ENCODE measurements at regions not wholly inside any gene's neighbourhood (a gene's known extent, or its start where the extent isn't known, plus 50 kb on each side); places are given as distances from the start of the nearest gene placed in this dataset.
"Not testable (repeated sequence)": the region's sequence is repeated elsewhere in the genome, so short reads cannot be mapped to it uniquely, and the experiment has no call there.

GRCh38 chr12:61290473-61290872 is 969.7 kb upstream of the USP15 start:
- no peak for DNase-seq (ENCODE audit: low spot score)

- DNase-seq (ENCODE audit: low spot score) = no peak
Observed at GRCh38 chr12:61291647-61292046, 968.6 kb upstream of the USP15 start.

DNA sequence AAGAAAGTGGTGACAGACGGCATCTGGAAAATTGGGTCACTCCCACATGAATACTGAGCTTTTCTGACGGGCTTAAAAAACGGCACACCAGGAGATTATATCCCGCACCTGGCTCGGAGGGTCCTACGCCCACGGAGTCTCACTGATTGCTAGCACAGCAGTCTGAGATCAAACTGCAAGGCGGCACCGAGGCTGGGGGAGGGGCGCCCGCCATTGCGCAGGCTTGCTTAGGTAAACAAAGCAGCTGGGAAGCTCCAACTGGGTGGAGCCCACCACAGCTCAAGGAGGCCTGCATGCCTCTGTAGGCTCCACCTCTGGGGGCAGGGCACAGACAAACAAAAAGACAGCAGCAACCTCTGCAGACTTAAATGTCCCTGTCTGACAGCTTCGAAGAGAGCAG is 966.2 kb upstream of the USP15 start:
- not testable (repeated sequence) for DNase-seq (ENCODE audit: low spot score)

DNA sequence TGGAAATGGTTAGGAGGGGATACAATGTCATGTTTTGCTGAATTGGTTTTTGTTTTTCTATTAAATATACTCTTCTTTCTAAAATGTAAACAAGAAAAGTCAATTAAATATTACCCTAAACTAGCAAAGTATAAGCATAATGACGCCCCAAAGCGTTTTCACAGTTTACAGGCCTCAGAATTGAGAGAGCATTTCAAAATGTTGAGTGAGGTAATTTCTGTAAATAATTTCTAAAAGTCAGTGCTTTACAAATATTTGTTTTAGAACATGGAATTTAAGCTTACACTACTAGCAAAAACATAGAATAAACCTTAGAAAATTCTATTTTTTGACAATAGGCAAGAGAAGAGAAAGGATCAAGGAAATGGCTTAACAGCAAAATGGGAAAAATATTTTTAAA is 958.4 kb upstream of the USP15 start:
- DNase-seq (ENCODE audit: low spot score) = no peak

GRCh38 chr12:61302282-61302681 is 957.9 kb upstream of the USP15 start:
- no peak for DNase-seq (ENCODE audit: low spot score)

- no peak for DNase-seq (ENCODE audit: low spot score)
Observed at GRCh38 chr12:61308220-61308619, 952.0 kb upstream of the USP15 start.

- DNase-seq (ENCODE audit: low spot score) = no peak
Observed at GRCh38 chr12:61311413-61311812, 948.8 kb upstream of the USP15 start.

- DNase-seq (ENCODE audit: low spot score) = no peak
Observed at GRCh38 chr12:61348871-61349270, 911.3 kb upstream of the USP15 start.

- DNase-seq (ENCODE audit: low spot score) = no peak
Observed at GRCh38 chr12:61355105-61355504, 905.1 kb upstream of the USP15 start.

DNA sequence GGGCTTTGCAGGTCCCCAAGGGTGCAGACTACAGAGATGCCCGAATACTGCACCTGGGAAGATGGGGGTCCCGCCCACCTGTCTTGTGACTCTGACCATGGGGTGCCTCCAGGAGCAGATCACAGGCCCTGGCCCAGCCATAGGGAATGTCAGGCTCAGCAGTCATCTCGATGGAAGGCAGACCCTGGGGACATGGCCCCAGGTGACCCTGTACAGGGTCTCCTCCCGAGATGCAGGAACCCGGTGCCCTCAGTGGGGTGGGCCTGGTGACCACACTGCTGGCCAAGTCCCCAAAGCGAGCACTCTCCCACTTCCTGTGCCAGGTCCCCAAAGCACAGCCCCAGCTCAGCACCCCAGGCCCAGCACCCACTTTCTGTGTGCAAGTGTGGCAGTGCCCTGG is 903.7 kb upstream of the USP15 start:
- no peak for DNase-seq (ENCODE audit: low spot score)

- DNase-seq (ENCODE audit: low spot score) = no peak
Observed at GRCh38 chr12:61357496-61357895, 902.7 kb upstream of the USP15 start.

DNA sequence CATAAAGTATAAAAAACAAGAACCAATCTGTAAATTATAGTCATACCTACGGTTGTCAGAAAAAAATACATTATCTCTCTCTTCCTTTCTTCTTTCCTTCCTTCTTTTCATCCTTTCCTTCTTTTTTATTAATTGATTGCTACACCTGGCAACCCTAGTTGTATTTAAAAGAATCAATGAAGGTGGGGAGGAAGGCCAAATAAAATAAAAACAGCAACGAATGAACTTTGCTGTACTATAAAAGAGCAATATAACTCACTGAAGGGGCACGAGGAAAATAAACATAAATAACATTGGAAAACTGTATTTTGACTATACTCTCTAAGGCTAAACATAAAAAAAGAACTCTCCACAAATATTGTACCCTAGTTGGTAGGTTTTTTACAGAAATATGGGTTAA is 898.2 kb upstream of the USP15 start:
- no peak for DNase-seq (ENCODE audit: low spot score)

DNA sequence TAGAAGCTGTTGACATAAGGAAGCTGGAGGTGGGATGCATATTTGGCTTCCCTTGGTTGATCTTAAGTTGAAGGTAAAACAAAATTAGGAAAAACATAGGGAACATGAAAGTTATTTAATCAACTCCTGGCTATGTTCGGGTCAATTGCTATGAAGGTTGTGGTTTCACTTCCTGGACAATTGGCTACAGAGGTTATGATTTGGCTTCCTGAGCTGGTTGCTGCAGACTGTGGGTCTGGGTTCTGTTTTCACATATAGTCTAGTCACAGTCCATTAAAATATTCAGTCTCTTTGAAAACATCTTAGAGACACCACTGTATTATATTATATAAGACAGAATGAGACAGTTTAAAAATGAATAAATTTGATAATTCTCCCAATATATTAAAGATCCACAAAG is 895.2 kb upstream of the USP15 start:
- DNase-seq (ENCODE audit: low spot score) = no peak

GRCh38 chr12:61367281-61367785 is 892.9 kb upstream of the USP15 start:
- DNase-seq (ENCODE audit: low spot score) = no peak

DNA sequence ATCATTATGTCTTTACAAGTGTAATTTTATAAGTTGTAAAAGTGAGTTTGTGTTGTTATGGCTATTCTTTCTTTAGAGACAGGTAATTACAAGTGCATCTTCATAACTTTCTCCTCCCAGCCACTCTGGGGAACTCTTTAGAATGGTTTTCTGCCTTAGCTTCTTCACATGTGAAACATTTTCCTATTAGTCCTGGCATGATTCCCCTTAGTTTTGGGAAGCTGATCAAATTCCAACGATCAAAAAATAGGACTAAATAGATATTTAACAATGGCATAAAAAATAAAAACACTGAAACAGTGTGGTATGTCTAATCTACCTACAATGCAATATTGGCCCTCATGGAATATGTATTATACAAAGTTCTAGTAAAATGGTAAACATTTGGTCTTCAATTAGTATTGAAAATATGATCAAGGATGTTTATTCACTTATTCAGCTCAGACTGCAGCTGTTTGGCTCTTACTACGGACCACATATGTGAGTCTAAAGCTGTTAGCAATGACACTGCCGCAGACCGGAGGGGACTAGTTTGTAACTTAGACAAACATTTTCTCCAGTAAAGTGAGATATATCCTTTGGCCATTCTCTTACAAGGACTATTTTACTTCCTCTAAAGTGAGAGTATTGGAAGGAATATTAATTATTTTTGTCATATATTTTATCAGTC is 890.8 kb upstream of the USP15 start:
- no peak for DNase-seq (ENCODE audit: low spot score)

GRCh38 chr12:61384511-61384910 is 875.7 kb upstream of the USP15 start:
- no peak for DNase-seq (ENCODE audit: low spot score)

- no peak for DNase-seq (ENCODE audit: low spot score)
Observed at GRCh38 chr12:61385771-61386170, 874.4 kb upstream of the USP15 start.

DNA sequence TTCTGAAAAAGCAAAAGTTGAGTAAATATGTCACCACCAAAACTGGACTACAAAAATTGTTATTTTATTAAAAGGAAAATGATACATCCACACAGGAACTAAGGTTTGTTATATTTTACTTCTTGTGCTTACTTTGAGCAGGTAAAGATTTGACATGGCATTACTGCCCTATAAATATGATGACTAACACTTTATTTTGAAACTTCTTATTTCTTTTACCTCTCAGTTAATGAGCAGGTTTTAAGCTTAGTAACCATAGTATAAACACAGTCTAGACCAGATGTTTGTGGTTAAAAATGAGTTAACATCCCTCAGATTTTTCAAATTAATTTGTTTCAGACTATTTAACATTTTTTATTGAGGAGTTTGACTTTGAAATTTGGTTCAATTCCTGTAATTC is 862.5 kb upstream of the USP15 start:
- no peak for DNase-seq (ENCODE audit: low spot score)

DNA sequence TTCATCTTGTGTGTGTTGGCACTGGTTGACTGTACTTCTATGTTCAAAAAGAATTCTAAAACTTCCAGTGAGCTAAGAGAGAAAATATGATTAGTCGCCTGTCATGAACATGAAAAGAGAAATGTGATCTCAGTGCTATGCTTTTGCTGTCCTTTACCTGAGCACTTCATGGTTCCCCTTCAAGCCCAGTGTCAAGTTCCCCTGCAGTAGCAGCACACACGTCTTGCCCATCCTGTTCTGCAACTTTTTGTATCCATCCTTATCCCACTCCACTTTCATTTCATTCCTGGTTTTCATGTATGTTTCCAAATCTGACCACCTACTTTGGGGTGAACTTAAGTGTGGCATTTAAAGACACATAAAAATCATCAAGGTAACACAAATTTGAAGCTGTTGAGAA is 848.0 kb upstream of the USP15 start:
- DNase-seq (ENCODE audit: low spot score) = no peak

DNA sequence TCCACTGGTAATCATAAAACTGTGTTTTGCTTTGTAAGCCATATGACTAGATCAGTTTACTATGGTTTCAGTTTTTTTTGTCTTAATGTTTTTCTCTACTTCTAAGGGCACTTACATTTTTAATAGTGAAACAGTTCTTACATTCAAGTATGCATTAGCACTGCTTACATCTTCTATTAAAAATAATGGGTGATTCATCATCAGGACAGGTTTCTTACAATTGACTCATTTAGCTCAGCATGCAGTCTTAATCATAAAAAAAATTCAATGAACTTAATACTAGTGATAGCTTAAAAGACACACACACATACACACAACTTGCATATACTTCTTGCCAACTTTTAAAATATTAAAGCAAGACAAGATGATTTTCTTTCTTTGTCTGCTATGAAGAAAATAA is 845.7 kb upstream of the USP15 start:
- DNase-seq (ENCODE audit: low spot score) = no peak

GRCh38 chr12:61422786-61423185 is 837.4 kb upstream of the USP15 start:
- no peak for DNase-seq (ENCODE audit: low spot score)

DNA sequence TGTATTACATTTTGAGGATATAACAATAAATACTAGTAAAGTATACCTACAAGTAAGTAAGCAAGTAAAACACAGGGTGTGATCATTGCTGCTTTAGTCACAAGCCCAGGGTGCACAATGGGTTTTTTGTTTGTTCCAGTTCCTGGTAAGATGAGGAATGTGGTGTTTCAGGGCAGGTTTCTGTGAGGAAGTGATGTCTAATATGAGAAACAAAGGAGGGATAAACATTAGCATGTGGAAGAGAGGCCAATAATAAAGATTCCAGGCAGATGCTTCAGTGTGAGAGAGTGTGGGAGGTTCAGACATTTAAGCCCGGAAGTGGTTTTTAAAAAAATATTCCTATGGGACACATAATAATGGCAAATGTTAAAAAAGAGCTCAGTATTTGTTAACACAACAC is 808.1 kb upstream of the USP15 start:
- DNase-seq (ENCODE audit: low spot score) = no peak

- DNase-seq (ENCODE audit: low spot score) = no peak
Observed at GRCh38 chr12:61487728-61488127, 772.5 kb upstream of the USP15 start.
